ENCODE measurements at regions not wholly inside any gene's neighbourhood (a gene's known extent, or its start where the extent isn't known, plus 50 kb on each side); places are given as distances from the start of the nearest gene placed in this dataset.

GRCh38 chr9:27943501-27943900 lies 370.2 kb upstream of the C9orf72 start:
- TF ChIP-seq CTCF (IDR thresholded peaks at IDR 0.05) (no peak), POLR2A (IDR thresholded peaks at IDR 0.05) (no peak)

All from testis (tissue), 2 donors.